Ovary (tissue), 3 donors: ENCODE measurements at regions not wholly inside any gene's neighbourhood (a gene's known extent, or its start where the extent isn't known, plus 50 kb on each side); places are given as distances from the start of the nearest gene placed in this dataset.

Experiments
- CTCF ChIP-seq, 3 donors: fragments of 450-650 bp in 2 of 3; fragments of 200-600 bp in 1 of 3; IDR thresholded peaks; one replicate each; pipeline versions ENCODE4 v1.5.1 to v1.8.0; 2016 to 2022; ENCODE audit warnings: antibody characterized with exemption in 3 of 3, mild to moderate bottlenecking in 1 of 3
- POLR2A ChIP-seq: fragments of 450-650 bp; IDR thresholded peaks from one replicate; pipeline ENCODE4 v1.6.1; 2017; ENCODE audit warnings: antibody characterized with exemption, mild to moderate bottlenecking, moderate library complexity
- donor health status: DM: no; HTN: no; CAD: no.

DNA sequence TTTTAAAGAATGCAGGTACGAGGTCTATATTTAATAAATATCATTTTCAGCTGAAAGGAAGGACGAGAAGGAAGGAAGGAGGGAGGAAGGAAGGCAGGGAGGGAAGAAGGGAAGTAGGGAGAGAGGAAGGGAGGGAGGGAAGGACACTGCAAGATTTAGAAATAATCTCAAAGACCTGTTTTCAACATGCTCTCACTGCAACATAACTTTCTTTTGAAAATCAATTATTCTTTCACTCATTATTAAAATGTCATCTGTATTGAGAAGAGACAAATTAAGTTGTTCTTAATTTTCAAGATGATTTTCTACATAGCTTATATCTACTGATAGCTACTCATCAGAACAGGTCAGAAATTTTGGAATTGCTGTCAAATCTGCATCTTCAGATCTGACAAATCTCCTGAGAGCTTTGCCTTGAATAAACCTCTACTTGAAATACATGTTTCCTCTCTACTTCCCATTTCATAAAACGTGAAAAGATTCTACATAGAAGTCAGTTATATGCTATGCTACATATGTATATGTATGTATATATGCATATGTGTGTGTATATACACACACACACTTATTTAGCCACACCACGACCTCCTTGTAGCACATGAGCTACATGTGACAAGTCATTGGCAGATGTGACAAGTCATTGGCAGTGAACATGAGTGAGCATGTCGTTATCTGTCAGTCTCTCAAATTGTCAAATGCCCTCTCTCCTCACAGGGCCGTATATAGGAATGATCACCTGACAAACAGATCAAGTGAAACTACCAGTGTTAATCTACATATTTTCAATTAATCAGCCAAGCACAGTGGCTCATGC lies 241.6 kb downstream of the LY86 start:
- TF ChIP-seq CTCF (IDR thresholded peaks at IDR 0.05) = no peak
- no peak for TF ChIP-seq POLR2A
